ENCODE measurements at regions not wholly inside any gene's neighbourhood (a gene's known extent, or its start where the extent isn't known, plus 50 kb on each side); places are given as distances from the start of the nearest gene placed in this dataset.

DNA sequence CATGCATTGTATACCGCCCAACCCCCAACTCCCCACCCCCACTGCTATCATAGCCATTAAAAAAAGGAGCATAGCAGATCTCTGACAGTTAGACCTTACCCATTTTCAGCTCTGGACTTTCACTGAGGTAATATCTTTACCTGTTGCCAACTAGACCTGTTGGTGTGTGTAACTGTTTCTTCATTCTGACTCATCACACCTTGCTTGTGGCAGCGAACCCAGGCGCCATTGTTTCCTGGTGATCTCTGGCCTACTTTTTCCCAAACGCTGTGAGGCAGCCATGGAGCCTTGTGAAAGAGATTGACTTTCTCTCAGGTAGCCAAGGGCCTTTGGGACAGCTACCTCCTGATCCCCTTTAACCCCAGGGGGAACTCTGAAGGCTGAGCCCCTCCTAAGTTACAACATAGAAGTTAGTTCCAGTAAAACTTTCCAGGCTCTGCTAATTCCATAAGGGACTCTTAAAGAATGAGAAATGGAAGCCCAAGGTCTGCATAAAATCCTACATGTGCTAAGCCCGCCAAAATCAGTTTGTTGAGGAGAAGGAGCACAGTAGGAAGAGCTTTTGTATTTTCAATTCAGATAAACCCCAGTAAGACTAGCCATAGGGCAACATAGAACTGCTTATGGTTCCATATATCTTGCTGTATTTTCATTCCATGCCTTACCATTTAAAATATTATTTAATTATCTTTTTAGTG, 196.1 kb upstream of the CAMK1G start:
- Histone ChIP-seq H3K27me3 (no peaks in the 10 kb centered on the region), H3K36me3 (no peaks in the 10 kb centered on the region), H3K4me1 (peaks cover 21% of the 10 kb centered on the region), H3K9me3 (no peaks in the 10 kb centered on the region), H3K27ac (no peak overlapping the region), H3K4me3 (no peak overlapping the region)
- TF ChIP-seq POLR2A (IDR thresholded peaks at IDR 0.05) (no peak), POLR2AphosphoS5 (IDR thresholded peaks at IDR 0.05; ENCODE audit: insufficient read depth in 1 of 2, low read depth in 1 of 2) (peak in 1 of 2 donors; percentile 47)
- peak in 1 of 2 donors; percentile 74 for DNase-seq (ENCODE audit: extremely low spot score in 2 of 2)
- intact Hi-C loops (cut with DNase I) = no loop called here

DNA sequence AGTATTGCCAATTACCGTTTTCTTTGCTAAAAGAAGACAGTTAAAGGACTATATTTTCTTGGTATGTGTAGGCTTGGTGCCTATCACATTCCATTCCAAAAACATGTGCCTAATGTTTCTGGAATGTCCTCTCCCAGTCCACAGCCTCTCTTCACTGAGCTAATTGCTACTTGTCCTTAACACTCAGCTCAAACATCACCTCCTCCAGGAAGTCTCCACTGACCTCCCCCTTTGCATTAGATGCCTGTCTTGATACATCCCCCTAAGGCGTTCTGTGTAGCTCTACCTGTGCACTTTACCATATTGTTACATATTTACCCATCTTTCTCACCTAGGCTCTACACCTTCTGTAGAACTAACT, 195.6 kb upstream of the CAMK1G start:
- Histone ChIP-seq H3K27me3 (no peaks in the 10 kb centered on the region), H3K36me3 (no peaks in the 10 kb centered on the region), H3K9me3 (no peaks in the 10 kb centered on the region), H3K4me1 (peaks cover 16% of the 10 kb centered on the region), H3K4me3 (no peak overlapping the region), H3K27ac (no peak overlapping the region)
- DNase-seq (ENCODE audit: extremely low spot score in 2 of 2) = peak in 1 of 2 donors; percentile 40
- intact Hi-C loops (cut with DNase I) = no loop called here
- TF ChIP-seq, protein P1, sequence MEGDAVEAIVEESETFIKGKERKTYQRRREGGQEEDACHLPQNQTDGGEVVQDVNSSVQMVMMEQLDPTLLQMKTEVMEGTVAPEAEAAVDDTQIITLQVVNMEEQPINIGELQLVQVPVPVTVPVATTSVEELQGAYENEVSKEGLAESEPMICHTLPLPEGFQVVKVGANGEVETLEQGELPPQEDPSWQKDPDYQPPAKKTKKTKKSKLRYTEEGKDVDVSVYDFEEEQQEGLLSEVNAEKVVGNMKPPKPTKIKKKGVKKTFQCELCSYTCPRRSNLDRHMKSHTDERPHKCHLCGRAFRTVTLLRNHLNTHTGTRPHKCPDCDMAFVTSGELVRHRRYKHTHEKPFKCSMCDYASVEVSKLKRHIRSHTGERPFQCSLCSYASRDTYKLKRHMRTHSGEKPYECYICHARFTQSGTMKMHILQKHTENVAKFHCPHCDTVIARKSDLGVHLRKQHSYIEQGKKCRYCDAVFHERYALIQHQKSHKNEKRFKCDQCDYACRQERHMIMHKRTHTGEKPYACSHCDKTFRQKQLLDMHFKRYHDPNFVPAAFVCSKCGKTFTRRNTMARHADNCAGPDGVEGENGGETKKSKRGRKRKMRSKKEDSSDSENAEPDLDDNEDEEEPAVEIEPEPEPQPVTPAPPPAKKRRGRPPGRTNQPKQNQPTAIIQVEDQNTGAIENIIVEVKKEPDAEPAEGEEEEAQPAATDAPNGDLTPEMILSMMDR (IDR thresholded peaks at IDR 0.05) = no peak
- no peak for TF ChIP-seq POLR2A (IDR thresholded peaks at IDR 0.05)
- TF ChIP-seq POLR2AphosphoS5 (IDR thresholded peaks at IDR 0.05; ENCODE audit: insufficient read depth in 1 of 2, low read depth in 1 of 2) = no peak

DNA sequence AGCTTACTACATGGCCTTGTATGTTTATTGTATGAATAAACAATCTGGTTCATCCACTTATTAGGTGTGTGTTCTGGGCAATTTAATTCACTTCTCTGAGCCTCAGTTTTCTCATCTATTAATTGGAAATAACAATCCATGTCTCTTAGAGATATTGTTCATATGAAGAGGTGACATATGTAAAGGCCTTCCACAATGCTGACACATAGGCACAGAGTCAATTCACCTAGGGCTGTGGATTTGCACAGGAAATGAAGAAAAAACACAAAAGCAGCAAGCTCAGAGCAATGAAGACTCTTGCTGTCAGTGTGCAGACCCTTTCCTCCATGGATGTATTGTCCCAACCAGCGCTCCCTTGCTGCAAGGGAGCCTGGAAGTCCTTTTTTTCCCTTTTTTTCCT, 195.2 kb upstream of the CAMK1G start:
- H3K36me3 ChIP-seq = no peaks in the 10 kb centered on the region
- no peak overlapping the region for H3K27ac ChIP-seq
- DNase-seq (ENCODE audit: extremely low spot score in 2 of 2) = no peak
- H3K9me3 ChIP-seq = no peaks in the 10 kb centered on the region
- peaks cover 12% of the 10 kb centered on the region for H3K4me1 ChIP-seq
- intact Hi-C loops (cut with DNase I) = no loop called here
- TF ChIP-seq, protein P1 (IDR thresholded peaks at IDR 0.05) = no peak
- TF ChIP-seq POLR2A (IDR thresholded peaks at IDR 0.05) (no peak), POLR2AphosphoS5 (IDR thresholded peaks at IDR 0.05; ENCODE audit: insufficient read depth in 1 of 2, low read depth in 1 of 2) (no peak)
- H3K4me3 ChIP-seq = no peak overlapping the region
- no peaks in the 10 kb centered on the region for H3K27me3 ChIP-seq

DNA sequence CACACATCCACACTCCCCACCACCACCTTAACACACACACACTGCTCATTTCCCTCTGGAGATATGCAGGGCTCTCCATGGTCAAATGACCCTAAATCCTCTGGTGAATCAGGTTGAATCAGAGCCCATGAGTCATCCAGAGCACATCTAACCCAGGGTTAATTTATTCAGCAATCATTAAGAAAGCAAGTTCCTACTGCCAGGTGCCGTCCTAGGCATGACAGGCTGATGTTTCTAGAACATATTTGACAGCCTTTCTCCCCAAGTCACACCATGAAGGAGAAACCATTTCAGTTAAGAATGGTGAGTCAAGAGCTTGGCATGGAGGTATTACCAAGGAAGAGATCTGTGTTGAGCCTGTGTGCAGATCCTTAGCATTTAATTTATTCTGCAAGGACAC, 194.3 kb upstream of the CAMK1G start:
- H3K36me3 ChIP-seq = no peaks in the 10 kb centered on the region
- TF ChIP-seq POLR2AphosphoS5 (IDR thresholded peaks at IDR 0.05; ENCODE audit: insufficient read depth in 1 of 2, low read depth in 1 of 2) (peak in 1 of 2 donors; percentile 80), POLR2A (IDR thresholded peaks at IDR 0.05) (no peak)
- TF ChIP-seq, protein P1 (IDR thresholded peaks at IDR 0.05) = no peak

DNA sequence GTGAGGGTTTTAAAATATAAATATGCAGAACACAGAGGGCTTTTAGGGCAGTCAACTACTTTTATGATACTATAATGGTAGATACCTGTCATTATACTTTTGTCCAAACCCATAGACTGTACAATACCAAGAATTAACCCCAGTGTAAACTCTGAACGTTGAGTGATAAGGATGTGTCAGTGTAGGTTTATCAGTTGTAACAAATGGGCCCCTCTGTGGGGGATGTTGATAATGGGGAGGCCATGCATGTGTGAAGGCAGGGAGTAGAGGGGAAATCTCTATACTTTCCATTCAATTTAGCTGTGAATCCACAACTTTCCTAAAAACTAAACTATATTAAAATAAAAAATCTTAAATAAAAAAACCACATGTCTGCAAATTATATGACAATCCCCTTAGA, 193.5 kb upstream of the CAMK1G start:
- Histone ChIP-seq H3K27ac (no peak overlapping the region), H3K4me1 (peaks cover 12% of the 10 kb centered on the region), H3K36me3 (no peaks in the 10 kb centered on the region), H3K4me3 (no peak overlapping the region), H3K9me3 (no peaks in the 10 kb centered on the region), H3K27me3 (no peaks in the 10 kb centered on the region)
- intact Hi-C loops (cut with DNase I) = no loop called here
- TF ChIP-seq POLR2A (IDR thresholded peaks at IDR 0.05) (no peak), POLR2AphosphoS5 (IDR thresholded peaks at IDR 0.05; ENCODE audit: insufficient read depth in 1 of 2, low read depth in 1 of 2) (no peak)
- TF ChIP-seq, protein P1 (IDR thresholded peaks at IDR 0.05) = no peak
- DNase-seq (ENCODE audit: extremely low spot score in 2 of 2) = no peak

More for the DNA sequence above, 194.3 kb upstream of the CAMK1G start:
- DNase-seq (ENCODE audit: extremely low spot score in 2 of 2) = no peak
- H3K27ac ChIP-seq = no peak overlapping the region
- H3K4me3 ChIP-seq = no peak overlapping the region
- no peaks in the 10 kb centered on the region for H3K27me3 ChIP-seq
- H3K4me1 ChIP-seq = peaks cover 12% of the 10 kb centered on the region
- H3K9me3 ChIP-seq = no peaks in the 10 kb centered on the region
- intact Hi-C loops (cut with DNase I) = no loop called here
